Hematopoietic multipotent progenitor cell treated with erythropoietin and hydrocortisone succinate and interleukin-3 and kit ligand, for 4 days (in vitro differentiated cells): ENCODE measurements at regions not wholly inside any gene's neighbourhood (a gene's known extent, or its start where the extent isn't known, plus 50 kb on each side); places are given as distances from the start of the nearest gene placed in this dataset.
"Not testable (repeated sequence)": the region's sequence is repeated elsewhere in the genome, so short reads cannot be mapped to it uniquely, and the experiment has no call there.

Source experiments
- DNase-seq: peaks from one replicate; pipeline ENCODE4 v3.0.0-alpha.2; 2015

GRCh38 chr4:43089730-43090129, 197.2 kb downstream of the GRXCR1 start:
- DNase-seq = no peak

- DNase-seq = no peak
These were observed 210.5 kb downstream of the GRXCR1 start for GRCh38 chr4:43103048-43103447.

- no peak for DNase-seq
These were observed 219.6 kb downstream of the GRXCR1 start for GRCh38 chr4:43112139-43112538.

GRCh38 chr4:43113196-43113595, 220.7 kb downstream of the GRXCR1 start:
- DNase-seq = no peak

- DNase-seq = no peak
These were observed 234.1 kb downstream of the GRXCR1 start for GRCh38 chr4:43126595-43126994.

- no peak for DNase-seq
These were observed 237.9 kb downstream of the GRXCR1 start for GRCh38 chr4:43130228-43131021.

GRCh38 chr4:43132010-43132582, 239.6 kb downstream of the GRXCR1 start:
- peak; percentile 81 for DNase-seq

- no peak for DNase-seq
These were observed 241.1 kb downstream of the GRXCR1 start for GRCh38 chr4:43133566-43133965.

GRCh38 chr4:43136752-43137151, 244.2 kb downstream of the GRXCR1 start:
- no peak for DNase-seq

GRCh38 chr4:43146198-43146597, 253.7 kb downstream of the GRXCR1 start:
- DNase-seq = no peak

- DNase-seq = no peak
These were observed 256.0 kb downstream of the GRXCR1 start for GRCh38 chr4:43148481-43148880.

GRCh38 chr4:43163101-43163792, 270.7 kb downstream of the GRXCR1 start:
- DNase-seq = peak; percentile 55

- no peak for DNase-seq
These were observed 297.2 kb downstream of the GRXCR1 start for GRCh38 chr4:43189741-43190140.

- not testable (repeated sequence) for DNase-seq
These were observed 320.1 kb downstream of the GRXCR1 start for GRCh38 chr4:43212576-43212975.

GRCh38 chr4:43223820-43224219, 331.3 kb downstream of the GRXCR1 start:
- DNase-seq = peak; percentile 8

GRCh38 chr4:43224559-43224958, 332.0 kb downstream of the GRXCR1 start:
- peak; percentile 74 for DNase-seq

- DNase-seq = no peak
These were observed 340.8 kb downstream of the GRXCR1 start for GRCh38 chr4:43233321-43233720.

GRCh38 chr4:43234626-43235415, 342.3 kb downstream of the GRXCR1 start:
- DNase-seq = no peak

- DNase-seq = no peak
These were observed 345.5 kb downstream of the GRXCR1 start for GRCh38 chr4:43238008-43238407.

- DNase-seq = no peak
These were observed 346.1 kb downstream of the GRXCR1 start for GRCh38 chr4:43238585-43238984.

- DNase-seq = no peak
These were observed 348.6 kb downstream of the GRXCR1 start for GRCh38 chr4:43241104-43241503.

- DNase-seq = peak; percentile 14
These were observed 350.1 kb downstream of the GRXCR1 start for GRCh38 chr4:43242606-43243005.

- DNase-seq = no peak
These were observed 351.1 kb downstream of the GRXCR1 start for GRCh38 chr4:43243433-43244116.
